ENCODE measurements at regions not wholly inside any gene's neighbourhood (a gene's known extent, or its start where the extent isn't known, plus 50 kb on each side); places are given as distances from the start of the nearest gene placed in this dataset.
"Not testable (repeated sequence)": the region's sequence is repeated elsewhere in the genome, so short reads cannot be mapped to it uniquely, and the experiment has no call there.

DNA sequence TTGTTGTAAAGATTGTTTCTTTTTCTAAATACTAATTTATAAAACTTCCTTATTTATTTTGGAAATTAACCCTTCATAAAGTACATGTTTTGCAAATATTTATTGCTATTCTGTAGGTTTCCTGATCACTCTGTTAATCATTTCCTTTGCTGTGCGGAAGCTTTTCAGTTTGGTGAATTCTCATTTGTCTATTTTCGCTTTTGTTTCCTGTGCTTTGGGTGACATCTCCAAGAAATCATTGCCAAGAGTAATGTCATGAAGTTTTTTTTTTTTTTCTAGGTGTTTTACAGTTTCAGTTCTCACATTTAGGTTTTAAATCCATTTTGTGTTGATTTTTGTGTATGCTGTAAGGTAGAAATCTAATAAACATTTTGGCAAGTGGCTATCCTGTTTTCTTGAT is 1899.8 kb upstream of the ACO1 start:
- DNase-seq: no peak

DNA sequence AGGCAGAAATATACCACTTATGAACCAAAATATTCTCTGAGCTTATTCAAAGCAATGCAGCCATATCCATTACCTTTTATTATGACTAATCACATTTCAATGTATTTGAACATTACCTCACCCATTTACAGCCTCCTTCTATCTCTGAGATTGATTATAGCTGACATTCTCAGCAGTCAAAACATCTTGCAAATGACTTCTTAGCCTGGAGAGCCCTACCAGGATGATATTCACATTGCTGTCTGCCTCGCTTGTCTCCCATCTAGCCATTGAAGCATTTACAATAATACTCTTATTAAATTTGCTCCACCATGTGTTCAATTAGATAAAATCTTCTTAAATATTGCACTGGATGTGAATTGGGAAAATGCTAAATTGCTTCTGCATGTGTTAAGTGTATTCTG is 1879.9 kb upstream of the ACO1 start:
- no peak for DNase-seq

DNA sequence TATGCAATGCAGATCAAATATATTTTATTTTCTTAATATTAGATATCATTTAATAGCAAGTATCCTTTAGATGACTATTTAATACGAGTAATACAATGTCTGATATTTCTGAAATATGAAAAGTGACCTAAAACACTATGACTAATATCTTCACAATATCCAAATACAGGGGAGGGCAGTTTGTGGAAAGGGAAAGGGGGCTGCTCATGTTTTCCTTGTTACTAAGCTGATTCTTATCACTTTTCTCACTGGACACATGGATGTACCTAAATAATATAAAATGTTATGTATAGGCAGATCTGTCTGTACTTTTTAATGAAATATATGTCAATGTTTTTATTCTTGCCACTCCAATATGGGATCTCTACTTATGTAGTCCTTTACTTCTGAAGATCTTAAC is 1879.1 kb upstream of the ACO1 start:
- no peak for DNase-seq

DNA sequence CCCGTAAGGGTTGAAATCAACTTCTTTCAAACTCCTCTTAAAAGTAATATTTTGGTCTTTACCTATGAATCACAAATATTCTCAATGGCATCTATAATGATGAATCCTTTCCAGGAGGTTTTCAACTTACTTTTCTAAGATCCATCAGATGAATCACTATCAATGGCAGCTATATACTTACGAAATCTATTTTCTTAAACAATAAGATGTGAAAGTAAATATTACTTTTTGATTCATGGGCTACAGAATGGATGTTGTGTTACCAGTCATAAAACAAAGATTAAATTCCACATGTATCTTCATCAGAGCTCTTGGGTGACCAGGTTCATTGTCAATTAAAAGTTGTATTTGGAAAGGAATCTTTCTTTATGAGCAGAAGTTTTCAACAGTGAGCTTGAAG is 1877.7 kb upstream of the ACO1 start:
- DNase-seq: no peak

DNA sequence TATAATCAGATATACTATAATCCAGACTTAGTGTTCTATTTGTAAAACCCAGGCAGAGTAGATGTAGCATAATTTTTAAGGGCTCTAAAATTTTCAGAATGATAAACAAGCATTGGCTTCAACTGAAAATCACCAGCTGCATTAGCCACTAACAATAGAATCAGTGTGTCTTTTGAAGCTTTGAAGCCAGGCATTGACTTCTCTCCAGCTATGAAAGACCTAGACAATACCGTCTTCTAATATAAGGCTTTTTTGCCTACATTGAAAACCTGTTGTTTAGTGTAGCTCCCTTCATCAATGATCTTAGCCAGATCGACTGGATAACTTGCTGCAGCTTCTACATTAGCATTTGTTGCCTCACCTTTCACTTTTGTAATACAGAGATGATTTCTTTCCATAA is 1877.3 kb upstream of the ACO1 start:
- no peak for DNase-seq

DNA sequence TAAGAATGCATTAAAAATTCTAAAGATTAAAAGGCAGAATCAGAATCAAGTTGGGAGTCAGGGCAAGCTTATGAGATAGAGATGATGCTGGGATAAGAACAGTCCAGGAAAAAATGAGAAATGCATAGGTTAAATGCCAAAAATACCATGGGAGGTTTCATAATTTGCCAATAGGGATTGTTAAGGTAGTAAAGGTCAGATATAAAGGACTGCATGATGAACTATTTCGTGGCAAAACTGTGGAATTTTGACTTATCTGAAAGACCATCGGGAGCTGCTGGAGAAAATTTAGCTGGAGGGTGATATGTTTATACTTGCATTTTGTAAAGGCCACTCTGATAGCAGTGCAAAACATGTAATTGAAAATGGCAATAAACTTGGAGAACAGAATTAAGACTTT is 1872.8 kb upstream of the ACO1 start:
- no peak for DNase-seq

DNA sequence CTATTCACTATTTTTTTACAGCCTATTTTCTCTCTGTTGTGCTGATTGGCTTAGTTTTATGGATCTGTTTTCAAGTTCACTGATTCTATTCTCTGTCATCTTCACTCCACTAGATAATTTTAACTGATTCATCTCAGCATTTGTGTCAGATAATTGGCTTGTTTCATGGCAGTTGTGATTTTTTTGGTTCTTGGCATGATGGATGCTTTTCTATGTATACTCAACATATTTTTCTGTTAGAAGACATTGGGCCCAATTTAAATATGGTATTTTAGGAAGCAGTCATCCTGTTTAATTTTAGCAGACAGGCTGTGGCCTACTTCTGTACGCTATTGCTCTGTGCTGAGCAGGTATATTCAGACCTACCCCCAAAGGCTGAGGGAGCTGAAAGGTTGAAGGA is 1865.3 kb upstream of the ACO1 start:
- DNase-seq: no peak

DNA sequence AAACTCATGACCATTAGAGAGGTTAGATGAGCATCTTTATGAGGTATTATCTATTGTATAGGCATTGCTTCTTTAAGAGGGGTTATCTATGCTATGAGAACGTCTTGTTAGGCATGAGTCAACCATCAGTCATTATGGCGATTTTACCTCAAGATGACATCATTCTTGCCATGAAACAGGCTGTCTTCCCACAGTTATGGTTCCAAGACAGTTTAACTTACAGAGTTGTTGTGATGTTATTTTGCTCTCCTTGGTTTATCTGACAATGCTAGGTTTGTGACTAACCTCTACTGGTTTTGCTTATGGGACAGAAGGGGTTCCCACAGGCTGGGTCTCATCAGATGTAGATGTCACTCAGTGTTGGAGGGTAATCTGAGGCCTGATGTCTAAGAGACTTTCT is 1864.7 kb upstream of the ACO1 start:
- DNase-seq: no peak

DNA sequence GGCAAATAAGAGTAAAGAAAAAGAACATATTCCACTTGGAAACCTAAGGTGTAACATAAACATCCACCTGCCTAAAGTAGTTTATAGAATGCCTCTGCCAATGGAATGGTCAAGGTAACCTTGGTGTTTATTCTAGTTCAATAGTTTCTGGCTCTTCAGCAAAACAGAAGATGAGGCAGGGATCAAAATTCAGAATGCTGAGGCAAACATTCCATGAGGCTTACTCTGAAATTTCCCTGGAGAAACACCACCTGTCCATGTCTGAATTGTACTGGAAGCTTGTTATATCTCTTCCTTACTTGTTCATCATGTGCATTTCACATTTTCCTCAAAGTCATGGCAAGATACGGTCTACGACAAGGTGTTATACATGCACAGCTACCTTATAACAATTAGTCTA is 1862.4 kb upstream of the ACO1 start:
- no peak for DNase-seq

DNA sequence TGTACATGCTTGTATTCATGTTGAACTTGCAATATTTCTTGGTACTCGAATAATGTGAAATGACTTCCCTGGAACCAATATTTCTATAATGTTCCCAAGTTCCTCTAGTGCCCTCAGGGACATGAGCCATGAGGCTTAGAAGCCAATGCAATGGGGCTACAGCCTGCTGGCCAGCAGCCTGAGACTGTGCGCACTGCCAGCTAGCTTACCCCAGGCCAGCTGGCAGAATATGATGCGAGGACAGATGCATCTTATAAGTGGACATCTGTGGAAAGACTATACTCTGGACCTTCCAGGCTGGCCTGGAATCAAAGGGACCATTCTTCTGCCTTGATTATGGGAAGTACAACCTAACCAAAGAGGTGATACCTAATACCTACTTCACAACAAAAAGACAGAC is 1862.0 kb upstream of the ACO1 start:
- no peak for DNase-seq

DNA sequence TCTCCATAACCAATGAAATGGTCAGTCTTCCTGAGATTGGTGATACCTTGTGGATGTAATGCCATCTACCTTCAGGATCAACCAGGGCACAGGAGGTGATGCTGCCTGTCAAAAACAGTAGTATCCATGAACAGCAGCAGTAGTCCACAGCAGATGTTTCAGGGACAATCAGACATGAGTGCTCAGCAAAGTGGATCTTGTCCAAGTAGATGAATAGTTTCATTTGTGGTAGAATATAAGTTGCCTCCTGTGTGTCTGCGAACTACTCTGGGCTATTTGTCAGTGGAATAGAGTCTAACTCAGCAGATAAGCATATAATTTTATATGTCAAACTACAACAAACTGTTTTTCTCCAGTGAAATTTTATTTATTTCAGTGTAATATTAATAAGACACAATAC is 1860.1 kb upstream of the ACO1 start:
- DNase-seq: no peak

DNA sequence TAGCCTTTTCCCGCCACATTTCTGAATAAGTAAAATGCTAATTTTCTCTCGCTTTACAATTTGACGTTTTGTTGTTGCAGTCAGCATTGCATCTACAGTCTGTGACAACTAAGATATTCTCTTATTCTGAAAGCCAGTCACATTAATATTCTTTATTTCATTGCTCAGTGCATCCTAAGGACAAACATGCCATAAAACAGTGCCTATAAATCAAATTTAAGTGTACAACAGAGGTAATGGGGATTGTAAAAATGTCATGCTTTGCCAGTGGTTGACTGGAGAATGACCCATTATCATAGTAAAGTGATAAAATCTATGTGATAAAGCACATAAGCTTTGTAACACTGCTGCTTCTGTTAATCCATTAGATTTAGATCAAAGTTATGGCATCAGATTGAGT is 1850.0 kb upstream of the ACO1 start:
- peak in 1 of 2 experiments; percentile 51 for DNase-seq

DNA sequence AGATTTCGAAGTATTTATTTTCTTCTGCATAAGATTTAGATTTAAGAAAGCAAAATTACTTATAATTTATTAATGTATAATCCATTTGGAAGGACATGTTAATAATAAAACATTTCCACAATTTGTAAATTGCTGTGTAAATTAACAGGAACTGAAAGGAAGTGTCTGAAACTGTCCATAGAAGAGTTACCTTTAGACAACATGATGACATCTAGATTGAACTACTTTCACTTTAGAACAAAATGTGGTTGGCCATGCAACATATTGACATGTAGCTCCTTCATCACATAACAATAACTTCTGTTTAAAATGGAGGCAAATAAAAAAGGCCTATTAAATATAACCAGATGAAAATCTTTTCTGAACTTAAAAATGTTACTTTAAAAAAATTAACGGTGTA is 1849.5 kb upstream of the ACO1 start:
- no peak for DNase-seq

DNA sequence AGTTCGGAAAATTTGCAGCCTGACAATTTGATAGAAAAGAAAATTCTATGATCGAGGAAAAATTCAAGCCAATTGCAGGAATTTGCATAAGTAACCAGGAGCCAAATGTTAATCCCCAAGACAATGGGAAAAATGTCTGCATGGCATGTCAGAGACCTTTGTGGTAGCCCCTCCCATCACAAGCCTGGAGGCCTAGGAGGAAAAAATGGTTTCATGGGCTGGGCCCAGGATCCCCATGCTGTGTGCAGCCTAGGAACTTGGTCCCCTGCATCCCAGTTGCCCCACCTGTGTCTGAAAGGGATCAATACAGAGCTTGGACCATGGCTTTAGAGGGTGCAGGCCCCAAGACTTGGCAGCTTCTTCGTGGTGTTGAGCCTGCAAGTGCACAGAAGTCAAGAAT is 1847.9 kb upstream of the ACO1 start:
- DNase-seq: no peak

DNA sequence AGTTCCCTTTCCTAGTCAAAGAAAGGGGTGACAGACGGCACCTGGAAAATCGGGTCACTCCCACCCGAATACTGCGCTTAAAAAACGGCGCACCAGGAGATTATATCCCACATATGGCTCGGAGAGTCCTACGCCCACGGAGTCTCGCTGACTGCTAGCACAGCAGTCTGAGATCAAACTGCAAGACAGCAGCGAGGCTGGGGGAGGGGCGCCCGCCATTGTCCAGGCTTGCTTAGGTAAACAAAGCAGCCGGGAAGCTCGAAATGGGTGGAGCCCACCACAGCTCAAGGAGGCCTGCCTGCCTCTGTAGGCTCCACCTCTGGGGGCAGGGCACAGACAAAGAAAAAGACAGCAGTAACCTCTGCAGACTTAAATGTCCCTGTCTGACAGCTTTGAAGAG is 1844.7 kb upstream of the ACO1 start:
- DNase-seq: not testable (repeated sequence)

DNA sequence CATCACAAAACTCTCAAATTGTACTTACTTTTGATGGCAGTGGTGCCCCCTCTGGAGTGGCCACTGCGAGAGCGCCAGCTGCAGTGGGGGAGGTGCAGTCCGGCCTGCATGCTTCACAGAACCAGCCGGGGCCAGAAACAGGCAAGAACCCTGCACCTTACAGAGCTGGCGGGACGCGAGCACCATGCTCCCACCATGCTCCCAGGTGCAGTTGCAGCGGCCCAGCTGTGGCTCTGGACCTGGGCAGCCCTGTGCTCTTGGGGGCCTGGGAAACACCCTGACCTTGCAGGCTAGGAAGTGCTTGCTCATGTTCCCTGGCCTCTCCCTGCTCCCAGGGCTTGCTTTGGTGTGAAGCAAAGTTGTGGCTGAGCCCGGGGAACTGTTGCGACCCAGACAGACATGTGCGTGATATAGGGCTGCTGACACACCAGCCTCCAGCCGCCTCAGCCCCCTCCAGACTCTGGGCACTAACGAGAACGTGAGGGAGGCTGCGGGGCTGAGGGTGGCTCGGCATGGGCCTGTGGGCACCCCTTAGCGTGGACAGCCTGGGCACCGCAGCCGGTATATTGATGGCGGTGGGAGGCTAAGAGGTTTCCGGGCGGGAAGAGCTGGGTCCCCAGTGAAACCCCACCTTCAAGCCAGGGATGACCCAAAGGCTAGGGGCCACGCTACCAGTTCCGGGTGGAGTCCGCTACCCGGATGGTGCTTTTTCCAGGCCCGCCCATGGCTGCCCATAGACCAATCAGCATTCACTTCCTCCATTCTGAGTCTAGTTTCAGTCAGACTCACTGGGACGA is 1809.9 kb upstream of the ACO1 start:
- DNase-seq: no peak

DNA sequence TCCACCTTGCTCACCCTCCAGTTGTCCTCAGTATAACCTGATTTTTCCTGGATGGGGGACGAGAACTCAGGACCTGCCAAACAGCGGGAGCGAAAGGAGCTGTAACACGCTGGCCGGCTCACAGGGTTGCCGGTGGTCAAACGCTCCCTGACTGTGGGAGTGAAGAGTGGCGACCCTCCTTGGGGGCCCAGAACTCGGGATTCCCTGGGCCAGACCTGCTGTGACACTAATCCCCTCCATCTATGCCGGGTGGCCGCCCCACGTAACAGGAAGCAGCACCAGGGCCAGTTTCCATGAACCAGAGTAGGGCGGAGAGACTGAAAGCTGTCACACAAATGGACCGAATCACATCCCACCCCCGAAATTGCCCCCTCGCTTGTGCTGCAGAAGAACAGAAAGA is 1809.2 kb upstream of the ACO1 start:
- DNase-seq: no peak

DNA sequence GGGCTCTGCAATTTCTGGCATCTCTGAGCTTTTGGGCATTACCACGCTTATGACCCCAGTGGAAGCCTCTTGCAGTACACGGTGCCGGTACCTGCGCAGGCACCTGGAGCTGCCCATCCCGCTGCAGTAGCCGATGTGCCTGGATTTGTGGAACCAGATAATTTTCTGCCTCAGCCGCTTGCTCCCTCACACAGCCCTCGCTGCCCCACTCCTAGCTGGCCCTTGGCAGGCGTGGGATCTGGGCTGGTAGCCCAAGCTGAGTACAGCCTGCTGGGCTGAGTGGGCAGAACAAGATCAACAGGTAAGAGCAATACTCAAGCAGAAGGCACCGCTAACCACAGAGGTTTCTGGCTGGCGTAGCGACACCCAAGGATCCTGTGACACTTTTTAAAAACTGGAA is 1808.8 kb upstream of the ACO1 start:
- DNase-seq: no peak

DNA sequence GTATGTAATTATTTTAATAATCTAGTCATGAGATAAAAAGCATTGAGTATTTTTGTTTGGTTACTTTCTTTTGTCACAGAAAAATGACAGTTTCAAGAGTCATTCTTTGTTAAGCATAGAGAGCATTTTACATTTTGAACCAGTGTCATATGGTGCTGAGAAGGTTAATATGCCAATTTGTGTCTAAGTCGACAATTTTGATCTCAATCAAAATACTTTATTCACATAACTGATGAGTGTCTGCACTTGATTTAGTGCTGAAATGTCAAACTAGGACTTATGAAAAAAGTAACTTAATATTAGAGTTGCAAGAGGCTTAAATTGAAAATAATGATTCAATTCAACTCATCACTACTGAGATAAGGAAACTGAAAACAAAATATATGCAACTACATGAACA is 1804.6 kb upstream of the ACO1 start:
- DNase-seq: no peak

DNA sequence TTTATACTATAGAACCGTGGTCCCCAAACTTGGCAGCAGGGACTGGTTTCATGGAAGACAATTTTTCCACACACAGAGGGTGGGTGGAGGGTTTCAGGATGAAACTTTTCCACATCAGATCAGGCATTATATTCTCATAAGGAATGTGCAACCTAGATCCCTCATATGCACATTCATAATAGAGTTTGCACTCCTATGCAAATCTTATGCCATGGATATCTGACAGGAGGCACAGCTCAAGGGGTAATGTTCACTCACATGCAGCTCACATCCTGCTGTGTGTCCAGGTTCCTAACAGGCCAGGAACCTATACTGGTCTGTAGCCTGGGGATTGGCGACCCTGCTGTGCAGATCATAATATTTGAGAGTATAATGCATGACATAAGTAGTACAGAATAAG is 1802.2 kb upstream of the ACO1 start:
- DNase-seq: no peak

DNA sequence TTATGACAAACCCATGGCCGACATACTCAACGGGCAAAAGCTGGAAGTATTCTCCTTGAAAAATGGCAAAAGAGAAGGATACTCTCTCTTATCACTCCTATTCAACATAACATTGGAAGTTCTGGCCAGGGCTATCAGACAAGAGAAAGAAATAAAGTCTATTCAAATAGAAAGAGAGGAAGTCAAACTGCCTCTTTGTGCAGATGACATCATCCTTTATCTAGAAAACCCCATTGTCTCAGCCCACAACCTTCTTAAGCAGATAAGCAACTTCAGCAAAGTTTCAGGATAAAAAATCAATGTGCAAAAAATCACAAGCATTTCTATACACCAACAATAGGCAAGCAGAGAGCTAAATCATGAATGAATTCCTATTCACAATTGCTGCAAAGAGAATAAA is 1799.9 kb upstream of the ACO1 start:
- DNase-seq: no peak

DNA sequence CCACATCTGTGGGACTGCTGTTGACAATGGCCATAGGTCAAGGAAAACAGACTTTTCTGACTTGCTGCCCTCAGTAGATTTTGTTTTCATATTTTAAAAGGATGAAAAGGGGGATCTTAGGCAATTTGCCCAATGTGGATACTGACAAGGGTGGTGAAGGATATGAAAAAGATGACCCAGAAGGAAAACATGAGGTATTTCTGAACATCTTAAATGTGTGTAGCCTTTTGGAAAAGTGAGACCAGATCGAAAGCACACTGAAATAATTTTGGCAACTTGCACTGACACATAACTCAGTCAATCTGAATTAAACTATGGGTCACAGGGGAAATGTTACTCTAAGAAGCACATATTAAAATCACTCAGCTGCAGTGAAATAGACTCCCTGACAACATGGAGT is 1793.0 kb upstream of the ACO1 start:
- peak in 1 of 2 experiments; percentile 0 for DNase-seq

DNA sequence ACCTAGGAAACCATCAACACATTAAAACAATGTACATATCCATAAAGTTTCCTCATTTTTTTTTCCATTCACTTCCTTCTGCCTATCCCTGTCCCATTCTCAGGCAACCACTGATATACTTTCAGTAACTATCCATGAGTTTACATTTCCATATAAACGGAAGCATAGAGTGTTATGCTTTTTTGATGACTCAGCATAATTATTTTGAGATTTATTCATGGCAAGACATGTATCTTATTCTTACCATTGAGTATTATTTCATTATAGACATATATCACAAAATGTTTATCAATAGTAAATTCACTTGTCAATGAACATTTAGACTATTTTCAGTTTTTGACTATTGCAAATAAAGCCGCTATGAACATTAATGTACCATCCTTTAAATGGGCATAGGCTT is 1786.8 kb upstream of the ACO1 start:
- no peak for DNase-seq

DNA sequence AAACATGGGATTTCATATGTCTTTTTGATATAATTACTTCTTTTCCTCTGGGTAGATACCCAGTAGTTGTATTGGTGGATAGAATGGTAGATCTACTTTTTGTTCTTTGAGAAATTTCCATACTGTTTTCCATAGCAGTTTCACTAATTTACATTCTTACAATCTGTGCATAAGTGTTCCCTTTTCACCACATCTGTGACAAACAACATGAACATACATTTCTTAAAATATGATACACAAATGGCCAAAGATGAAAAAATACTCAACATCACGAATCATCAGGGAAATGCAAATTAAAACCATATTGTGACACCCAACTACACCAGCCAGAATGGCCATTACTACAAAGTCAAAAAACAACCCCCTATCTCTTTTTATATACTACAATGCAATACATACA is 1778.5 kb upstream of the ACO1 start:
- no peak for DNase-seq

DNA sequence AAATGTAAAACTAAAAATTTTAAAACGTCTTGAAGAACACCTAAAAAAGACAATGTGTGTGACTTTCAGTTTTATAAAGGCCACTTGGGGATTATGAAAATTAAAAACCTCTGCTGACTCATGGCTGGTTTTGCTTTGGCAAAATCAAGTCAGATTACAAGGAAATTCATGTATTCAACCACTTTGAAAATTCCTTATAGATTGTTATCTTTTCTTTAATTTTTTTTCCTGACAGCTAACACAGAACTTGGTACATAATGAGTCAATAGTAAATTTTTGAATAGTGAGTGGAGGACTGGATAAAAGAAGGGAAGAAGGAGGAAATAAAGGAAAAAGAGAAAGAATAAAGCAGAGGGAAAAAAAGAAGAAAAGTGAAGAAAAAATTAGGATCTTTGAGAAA is 1774.7 kb upstream of the ACO1 start:
- no peak for DNase-seq

DNA sequence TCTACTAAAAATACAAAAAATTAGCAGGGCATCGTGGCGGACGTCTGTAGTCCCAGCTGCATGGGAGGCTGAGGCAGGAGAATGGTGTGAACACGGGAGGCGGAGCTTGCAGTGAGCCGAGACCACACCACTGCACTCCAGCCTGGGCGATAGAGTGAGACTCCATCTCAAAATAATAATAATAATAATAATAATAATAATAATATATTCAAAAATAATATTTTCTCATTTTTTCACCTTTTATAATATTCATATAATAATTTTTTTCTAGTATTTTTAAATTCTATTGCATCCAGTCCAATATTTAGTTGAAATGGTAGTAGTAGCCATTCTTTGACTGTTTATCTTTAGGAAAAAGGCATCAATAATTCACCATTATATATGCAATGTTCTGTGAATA is 1767.7 kb upstream of the ACO1 start:
- not testable (repeated sequence) for DNase-seq

All from NCI-H2081 (cell line).